OCI-LY7 (cell line): ENCODE measurements at regions not wholly inside any gene's neighbourhood (a gene's known extent, or its start where the extent isn't known, plus 50 kb on each side); places are given as distances from the start of the nearest gene placed in this dataset.

Source experiments
- BruUV-seq: library from RNA; stranded (reverse); fragments of 400-500 nt; replicated peaks from 2 replicates; lab custom pipeline; 2021; lab: Mats Ljungman, UMichigan
- CTCF ChIA-PET: fragments of 300-600 bp; sonication (Branson Sonifier 250); formaldehyde crosslinking; loops from one replicate; lab custom pipeline; 2022; ENCODE audit warnings: antibody characterized with exemption; ENCODE audit not compliant: unreplicated experiment; lab: Charles Lee
- POLR2A ChIA-PET: fragments of 300-600 bp; sonication (Branson Sonifier 250); formaldehyde crosslinking; loops from one replicate; lab custom pipeline; 2022; ENCODE audit warnings: antibody characterized with exemption; lab: Charles Lee
- DNase-seq: peaks from one replicate; pipeline ENCODE4 v3.0.0-alpha.2; 2015; ENCODE audit warnings: low spot score
- H2AFZ ChIP-seq: fragments of 200-600 bp; sonication (generic), shearing (Covaris generic); 2 replicates; pipeline ENCODE4 v1.6.1; 2014; ENCODE audit warnings: mild to moderate bottlenecking, antibody characterized with exemption, low read length, moderate library complexity
- H3K27ac ChIP-seq: fragments of 200-600 bp; sonication (generic); 2 replicates; pipeline ENCODE4 v1.5.1; 2014; ENCODE audit warnings: mixed run types, low read depth, mild to moderate bottlenecking, moderate library complexity, low read length, inconsistent platforms; ENCODE audit not compliant: poor library complexity, severe bottlenecking
- H3K36me3 ChIP-seq: fragments of 200-600 bp; sonication (generic); 2 replicates; pipeline ENCODE4 v1.6.1; 2014; ENCODE audit warnings: mild to moderate bottlenecking, antibody characterized with exemption, low read length, moderate library complexity, mixed read lengths; ENCODE audit not compliant: insufficient read depth
- H3K4me1 ChIP-seq: fragments of 200-600 bp; sonication (generic); 2 replicates; pipeline ENCODE4 v1.5.1; 2014; ENCODE audit warnings: mild to moderate bottlenecking, low read length; ENCODE audit not compliant: insufficient read depth, poor library complexity, severe bottlenecking
- H3K4me2 ChIP-seq: fragments of 200-600 bp; sonication (generic); 2 replicates; pipeline ENCODE4 v1.6.1; 2014; ENCODE audit warnings: mild to moderate bottlenecking, low read length
- H3K4me3 ChIP-seq: fragments of 200-600 bp; sonication (generic); 2 replicates; pipeline ENCODE4 v1.5.1; 2014; ENCODE audit warnings: mild to moderate bottlenecking, low read depth, low read length; ENCODE audit not compliant: poor library complexity, severe bottlenecking
- H3K79me2 ChIP-seq: fragments of 200-600 bp; sonication (generic); 2 replicates; pipeline ENCODE4 v1.6.1; 2016; ENCODE audit warnings: low read depth, mild to moderate bottlenecking, low read length, moderate library complexity, mixed read lengths; ENCODE audit not compliant: insufficient read depth
- H3K9me2 ChIP-seq: fragments of 200-600 bp; sonication (generic); 2 replicates; pipeline ENCODE4 v1.6.1; 2016; ENCODE audit warnings: mild to moderate bottlenecking, low read length, mixed read lengths; ENCODE audit not compliant: insufficient read depth
- H3K9me3 ChIP-seq: fragments of 200-600 bp; sonication (generic); 2 replicates; pipeline ENCODE4 v1.6.1; 2014; ENCODE audit warnings: mild to moderate bottlenecking, mixed run types, low read length, mixed read lengths
- H4K20me1 ChIP-seq: fragments of 200-600 bp; sonication (generic); 2 replicates; pipeline ENCODE4 v1.6.1; 2014; ENCODE audit warnings: mild to moderate bottlenecking, antibody characterized with exemption, low read length, moderate library complexity, mixed read lengths; ENCODE audit not compliant: insufficient read depth
- CTCF ChIP-seq: fragments of 200-600 bp; sonication (generic); conservative IDR thresholded peaks from 2 replicates; pipeline ENCODE4 v1.5.1; 2014; ENCODE audit warnings: mild to moderate bottlenecking, antibody characterized with exemption, low read length, moderate library complexity, mixed read lengths
- EZH2phosphoT487 ChIP-seq: fragments of 200-600 bp; sonication (generic); IDR thresholded peaks from 2 replicates; pipeline ENCODE4 v1.6.1; 2018; ENCODE audit warnings: low read depth, borderline replicate concordance, mild to moderate bottlenecking, mixed run types, antibody characterized with exemption, low read length, moderate library complexity, mixed read lengths
- intact Hi-C: fragments of 100-400 bp; cut with micrococcal nuclease; formaldehyde crosslinking; loops from one replicate; pipeline ENCODE4 v1.10.0; 2022; ENCODE audit not compliant: unreplicated experiment

DNA sequence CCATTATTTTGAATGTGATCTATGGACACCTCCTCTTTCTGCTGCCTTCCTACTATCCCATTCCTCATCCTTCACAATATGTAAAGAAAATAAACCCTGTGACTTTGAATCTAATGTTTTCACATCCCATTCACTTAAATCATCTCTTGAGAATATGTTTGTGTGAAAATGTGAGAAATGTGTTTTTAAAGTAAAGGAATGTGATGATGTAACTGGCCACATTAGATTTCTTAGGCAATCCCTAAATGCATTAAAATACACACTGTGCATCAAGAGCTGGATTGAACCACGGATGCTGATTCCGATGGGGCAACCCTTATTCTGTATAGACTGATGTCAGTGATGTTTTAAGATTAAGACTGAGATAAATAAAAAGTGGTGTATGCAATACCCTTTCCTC is 558.9 kb upstream of the TENM3 start:
- H3K4me2 ChIP-seq: no peak overlapping the region
- H3K79me2 ChIP-seq: no peaks in the 10 kb centered on the region
- H3K4me1 ChIP-seq: no peaks in the 10 kb centered on the region
- TF ChIP-seq CTCF (no peak), EZH2phosphoT487 (no peak)
- no peaks in the 10 kb centered on the region for H3K36me3 ChIP-seq
- H3K9me2 ChIP-seq: no peaks in the 10 kb centered on the region
- no peak for DNase-seq
- ChIA-PET CTCF (no interaction called here), POLR2A (no interaction called here)
- no TSS peak for BruUV-seq
- no peaks in the 10 kb centered on the region for H3K9me3 ChIP-seq
- intact Hi-C loops: no loop called here
- no peak overlapping the region for H2AFZ ChIP-seq
- no peak overlapping the region for H3K27ac ChIP-seq
- no peaks in the 10 kb centered on the region for H4K20me1 ChIP-seq
- no peak overlapping the region for H3K4me3 ChIP-seq

GRCh38 chr4:181685461-181685860 is 557.7 kb upstream of the TENM3 start:
- H3K4me3 ChIP-seq: no peak overlapping the region
- no TSS peak for BruUV-seq
- intact Hi-C loops: no loop called here
- no peaks in the 10 kb centered on the region for H3K4me1 ChIP-seq
- H3K9me2 ChIP-seq: no peaks in the 10 kb centered on the region
- H3K9me3 ChIP-seq: no peaks in the 10 kb centered on the region
- no peak for TF ChIP-seq EZH2phosphoT487
- TF ChIP-seq CTCF: no peak
- CTCF ChIA-PET: no interaction called here
- no peak for DNase-seq
- H4K20me1 ChIP-seq: no peaks in the 10 kb centered on the region
- no peak overlapping the region for H3K4me2 ChIP-seq
- POLR2A ChIA-PET: interaction anchor here (0.6 kb wide), 1 partner anchor 9 kb away, joined by 4 read pairs; no protein-coding TSS in a partner anchor
- no peak overlapping the region for H3K27ac ChIP-seq
- H3K36me3 ChIP-seq: no peaks in the 10 kb centered on the region
- H2AFZ ChIP-seq: no peak overlapping the region
- no peaks in the 10 kb centered on the region for H3K79me2 ChIP-seq

DNA sequence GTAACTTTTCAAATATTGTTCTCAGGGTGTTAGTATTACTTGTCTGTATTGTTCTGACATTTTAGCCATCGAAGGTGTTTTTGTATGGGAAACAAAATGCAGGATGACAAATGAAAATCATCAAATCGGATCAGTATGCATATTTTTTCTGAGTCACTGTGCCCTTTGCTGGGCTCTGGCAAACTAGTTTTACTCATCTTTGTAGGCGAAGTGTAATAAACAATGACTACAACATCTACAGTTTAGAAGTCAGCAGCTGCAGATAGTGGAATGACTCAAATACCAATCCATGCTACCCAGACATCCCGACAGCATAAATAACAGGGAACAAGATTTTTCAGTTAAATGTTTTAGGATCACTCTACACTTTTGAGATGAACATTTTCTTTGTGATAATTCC is 557.3 kb upstream of the TENM3 start:
- no peaks in the 10 kb centered on the region for H3K79me2 ChIP-seq
- H3K9me3 ChIP-seq: no peaks in the 10 kb centered on the region
- H3K4me3 ChIP-seq: no peak overlapping the region
- no peaks in the 10 kb centered on the region for H4K20me1 ChIP-seq
- no TSS peak for BruUV-seq
- no peaks in the 10 kb centered on the region for H3K36me3 ChIP-seq
- TF ChIP-seq CTCF (no peak), EZH2phosphoT487 (no peak)
- CTCF ChIA-PET: no interaction called here
- no peak overlapping the region for H3K27ac ChIP-seq
- intact Hi-C loops: no loop called here
- no peaks in the 10 kb centered on the region for H3K9me2 ChIP-seq
- POLR2A ChIA-PET: interaction anchor here (0.6 kb wide), 1 partner anchor 9 kb away, joined by 4 read pairs; no protein-coding TSS in a partner anchor
- H2AFZ ChIP-seq: no peak overlapping the region
- no peak overlapping the region for H3K4me2 ChIP-seq
- no peaks in the 10 kb centered on the region for H3K4me1 ChIP-seq
- no peak for DNase-seq
